ENCODE measurements at regions not wholly inside any gene's neighbourhood (a gene's known extent, or its start where the extent isn't known, plus 50 kb on each side); places are given as distances from the start of the nearest gene placed in this dataset.

GRCh38 chr6:23357185-23357766 is 768.7 kb upstream of the NRSN1 start:
- H3K4me3 ChIP-seq = no peak overlapping the region
- H3K27me3 ChIP-seq (replicated peaks in 1 of 7) = no peaks in the 10 kb centered on the region
- TF ChIP-seq POLR2A (IDR thresholded peaks at IDR 0.05) = no peak
- no peak for TF ChIP-seq CTCF (IDR thresholded peaks at IDR 0.05 in 8 of 11, conservative IDR thresholded peaks at IDR 0.05 in 3 of 11)
- H3K27ac ChIP-seq = no peak overlapping the region
- H3K9me3 ChIP-seq = peaks cover 0 to 9% (median 0%) of the 10 kb centered on the region in 8 donors
- WGBS, 5 donors = 31 to 42% (median 37%) methylated on average over 2 of the region's 2 CpGs
- no peaks in the 10 kb centered on the region for H3K4me1 ChIP-seq
- no peaks in the 10 kb centered on the region for H3K36me3 ChIP-seq
- no peak for DNase-seq
- intact Hi-C loops (cut with DNase I; ENCODE audit: low total_unique reads) = no loop called here

DNA sequence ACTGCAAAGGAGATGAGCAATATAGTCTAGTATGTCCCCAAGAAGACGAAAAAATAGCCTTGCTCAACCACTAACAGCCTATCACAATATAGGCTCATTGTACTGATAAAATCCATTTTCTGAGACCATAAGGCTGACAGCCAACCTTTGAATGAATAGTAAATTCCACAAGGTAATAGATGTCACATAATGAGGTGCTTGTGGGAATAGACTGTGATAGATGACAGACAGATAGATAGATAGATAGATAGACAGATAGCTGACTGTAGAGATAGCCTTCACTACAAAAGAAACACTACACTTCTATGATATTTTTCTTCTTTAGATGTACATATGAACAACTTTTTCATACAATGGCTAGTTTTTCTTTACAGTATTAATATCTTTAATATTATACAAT is 760.3 kb upstream of the NRSN1 start:
- Histone ChIP-seq H3K9me3 (peaks cover 0 to 11% (median 6%) of the 10 kb centered on the region in 8 donors), H3K27me3 (replicated peaks in 1 of 7) (no peaks in the 10 kb centered on the region), H3K36me3 (no peaks in the 10 kb centered on the region), H3K27ac (no peak overlapping the region), H3K4me1 (no peaks in the 10 kb centered on the region), H3K4me3 (no peak overlapping the region)
- intact Hi-C loops (cut with DNase I; ENCODE audit: low total_unique reads) = no loop called here
- no peak for DNase-seq
- 76 to 84% (median 79%) methylated on average over 1 of the region's 1 CpG for WGBS, 5 donors
- TF ChIP-seq POLR2AphosphoS5 (IDR thresholded peaks at IDR 0.05) (no peak), CTCF (IDR thresholded peaks at IDR 0.05 in 8 of 11, conservative IDR thresholded peaks at IDR 0.05 in 3 of 11) (no peak), POLR2A (IDR thresholded peaks at IDR 0.05) (no peak)

GRCh38 chr6:23367311-23367710 is 758.7 kb upstream of the NRSN1 start:
- H3K27me3 ChIP-seq (replicated peaks in 1 of 7) = no peaks in the 10 kb centered on the region
- TF ChIP-seq POLR2AphosphoS5 (IDR thresholded peaks at IDR 0.05) = no peak
- TF ChIP-seq CTCF (IDR thresholded peaks at IDR 0.05 in 8 of 11, conservative IDR thresholded peaks at IDR 0.05 in 3 of 11) = no peak
- no peak for TF ChIP-seq POLR2A (IDR thresholded peaks at IDR 0.05)
- no peak overlapping the region for H3K4me3 ChIP-seq
- no peak for DNase-seq
- no peak overlapping the region for H3K27ac ChIP-seq
- no peaks in the 10 kb centered on the region for H3K4me1 ChIP-seq
- no peaks in the 10 kb centered on the region for H3K36me3 ChIP-seq
- intact Hi-C loops (cut with DNase I; ENCODE audit: low total_unique reads) = no loop called here
- H3K9me3 ChIP-seq = peaks cover 0 to 11% (median 6%) of the 10 kb centered on the region in 8 donors
- WGBS, 5 donors = 79 to 98% (median 83%) methylated on average over 1 of the region's 1 CpG

- Histone ChIP-seq H3K27ac (no peak overlapping the region), H3K9me3 (peaks cover 0 to 11% (median 6%) of the 10 kb centered on the region in 8 donors), H3K27me3 (replicated peaks in 1 of 7) (no peaks in the 10 kb centered on the region), H3K36me3 (no peaks in the 10 kb centered on the region), H3K4me3 (no peak overlapping the region), H3K4me1 (no peaks in the 10 kb centered on the region)
- TF ChIP-seq CTCF (IDR thresholded peaks at IDR 0.05 in 8 of 11, conservative IDR thresholded peaks at IDR 0.05 in 3 of 11) (no peak), POLR2AphosphoS5 (IDR thresholded peaks at IDR 0.05) (no peak), POLR2A (IDR thresholded peaks at IDR 0.05) (no peak)
- WGBS, 5 donors = 71 to 92% (median 85%) methylated on average over 1 of the region's 1 CpG
- intact Hi-C loops (cut with DNase I; ENCODE audit: low total_unique reads) = no loop called here
- no peak for DNase-seq
These were observed 757.5 kb upstream of the NRSN1 start for GRCh38 chr6:23368557-23368956.
